ENCODE measurements at regions not wholly inside any gene's neighbourhood (a gene's known extent, or its start where the extent isn't known, plus 50 kb on each side); places are given as distances from the start of the nearest gene placed in this dataset.

GRCh38 chr3:64437131-64437530 is 211.9 kb upstream of the PRICKLE2 start:
- TF ChIP-seq CTCF (IDR thresholded peaks at IDR 0.05 in 8 of 11, conservative IDR thresholded peaks at IDR 0.05 in 3 of 11) (no peak), POLR2A (IDR thresholded peaks at IDR 0.05) (no peak)

Measured in spleen (tissue), 7 donors.